IPS DF 6.9 (cell line): ENCODE measurements at regions not wholly inside any gene's neighbourhood (a gene's known extent, or its start where the extent isn't known, plus 50 kb on each side); places are given as distances from the start of the nearest gene placed in this dataset.

Experiments used
- DNase-seq: peaks from one replicate; pipeline ENCODE4 v3.0.0-alpha.2; 2013; ENCODE audit warnings: low read depth, low spot score
- H3K27ac ChIP-seq: one replicate; pipeline ENCODE4 v1.5.1; 2013; ENCODE audit warnings: low read length, control low read depth
- H3K27me3 ChIP-seq: 2 replicates; pipeline ENCODE4 v1.6.1; 2013; ENCODE audit warnings: mild to moderate bottlenecking, low read length; ENCODE audit not compliant: control insufficient read depth, insufficient read depth
- H3K36me3 ChIP-seq: 2 replicates; pipeline ENCODE4 v1.6.1; 2013; ENCODE audit warnings: low read length; ENCODE audit not compliant: control insufficient read depth, insufficient read depth
- H3K4me1 ChIP-seq: 2 replicates; pipeline ENCODE4 v1.6.1; 2013; ENCODE audit warnings: low read length; ENCODE audit not compliant: control insufficient read depth, insufficient read depth
- H3K4me3 ChIP-seq: 2 replicates; pipeline ENCODE4 v1.5.1; 2013; ENCODE audit warnings: mild to moderate bottlenecking, low read length
- H3K9me3 ChIP-seq: 2 replicates; pipeline ENCODE4 v1.6.1; 2013; ENCODE audit warnings: low read length, inconsistent platforms; ENCODE audit not compliant: control insufficient read depth, insufficient read depth
- WGBS: extraction: QIAGEN DNeasy Blood & Tissue Kit; methylation state at CpG from one replicate; pipeline ENCODE4 v1.1.7; 2013; ENCODE audit warnings: mixed read lengths, missing lambda C conversion rate; ENCODE audit not compliant: insufficient read length, insufficient coverage; 5-methylcytosine and 5-hydroxymethylcytosine counted together

- no CpG with 5 or more reads among the region's 16 CpGs for WGBS
- no peaks in the 10 kb centered on the region for H3K27me3 ChIP-seq
- H3K36me3 ChIP-seq: no peaks in the 10 kb centered on the region
- H3K27ac ChIP-seq: no peak overlapping the region
- no peaks in the 10 kb centered on the region for H3K9me3 ChIP-seq
- peak overlapping the region; percentile 7; the same call in 1 of the 2 replicates for H3K4me3 ChIP-seq
- H3K4me1 ChIP-seq: peaks cover 2% of the 10 kb centered on the region; the same call in 1 of the 2 replicates
- peak; percentile 91 for DNase-seq
Measured at GRCh38 chr3:194769020-194769643, 83.4 kb downstream of the FAM43A start.

GRCh38 chr3:194772241-194773000 is 86.7 kb downstream of the FAM43A start:
- no CpG with 5 or more reads among the region's 13 CpGs for WGBS
- Histone ChIP-seq H3K36me3 (no peaks in the 10 kb centered on the region), H3K27me3 (0 out of 2 replicates have a peak, but pooled peaks cover 1% of the 10 kb centered on the region), H3K4me1 (peaks cover 2% of the 10 kb centered on the region; the same call in 1 of the 2 replicates), H3K4me3 (no peak overlapping the region), H3K27ac (no peak overlapping the region), H3K9me3 (no peaks in the 10 kb centered on the region)
- no peak for DNase-seq

- DNase-seq: no peak
- H3K9me3 ChIP-seq: no peaks in the 10 kb centered on the region
- 0 out of 2 replicates have a peak, but pooled peaks cover 1% of the 10 kb centered on the region for H3K27me3 ChIP-seq
- H3K4me3 ChIP-seq: no peak overlapping the region
- H3K36me3 ChIP-seq: no peaks in the 10 kb centered on the region
- WGBS: no CpG with 5 or more reads among the region's 5 CpGs
- H3K27ac ChIP-seq: no peak overlapping the region
- H3K4me1 ChIP-seq: peaks cover 2% of the 10 kb centered on the region; the same call in 1 of the 2 replicates
Measured at GRCh38 chr3:194773216-194773615, 87.5 kb downstream of the FAM43A start.

GRCh38 chr3:194773771-194774455 is 88.2 kb downstream of the FAM43A start:
- Histone ChIP-seq H3K4me3 (no peak overlapping the region), H3K27ac (no peak overlapping the region), H3K4me1 (no peaks in the 10 kb centered on the region), H3K36me3 (no peaks in the 10 kb centered on the region), H3K27me3 (0 out of 2 replicates have a peak, but pooled peaks cover 1% of the 10 kb centered on the region), H3K9me3 (no peaks in the 10 kb centered on the region)
- DNase-seq: no peak
- no CpG with 5 or more reads among the region's 5 CpGs for WGBS

GRCh38 chr3:194775266-194775665 is 89.6 kb downstream of the FAM43A start:
- no peak for DNase-seq
- Histone ChIP-seq H3K4me3 (no peak overlapping the region), H3K27me3 (0 out of 2 replicates have a peak, but pooled peaks cover 1% of the 10 kb centered on the region), H3K27ac (no peak overlapping the region), H3K36me3 (no peaks in the 10 kb centered on the region), H3K9me3 (no peaks in the 10 kb centered on the region), H3K4me1 (no peaks in the 10 kb centered on the region)
- no CpG with 5 or more reads among the region's 3 CpGs for WGBS

GRCh38 chr3:194775731-194776130 is 90.0 kb downstream of the FAM43A start:
- Histone ChIP-seq H3K9me3 (no peaks in the 10 kb centered on the region), H3K36me3 (no peaks in the 10 kb centered on the region), H3K27ac (no peak overlapping the region), H3K4me3 (no peak overlapping the region), H3K4me1 (no peaks in the 10 kb centered on the region), H3K27me3 (0 out of 2 replicates have a peak, but pooled peaks cover 1% of the 10 kb centered on the region)
- no peak for DNase-seq
- WGBS: no CpG with 5 or more reads among the region's 3 CpGs

GRCh38 chr3:194777729-194778128 is 92.0 kb downstream of the FAM43A start:
- no peak overlapping the region for H3K4me3 ChIP-seq
- H3K4me1 ChIP-seq: no peaks in the 10 kb centered on the region
- H3K9me3 ChIP-seq: no peaks in the 10 kb centered on the region
- H3K36me3 ChIP-seq: no peaks in the 10 kb centered on the region
- no peak overlapping the region for H3K27ac ChIP-seq
- no CpG with 5 or more reads among the region's 5 CpGs for WGBS
- no peak for DNase-seq
- H3K27me3 ChIP-seq: 0 out of 2 replicates have a peak, but pooled peaks cover 1% of the 10 kb centered on the region

GRCh38 chr3:194779729-194780224 is 94.1 kb downstream of the FAM43A start:
- Histone ChIP-seq H3K36me3 (no peaks in the 10 kb centered on the region), H3K9me3 (no peaks in the 10 kb centered on the region), H3K4me1 (no peaks in the 10 kb centered on the region), H3K27ac (no peak overlapping the region), H3K4me3 (no peak overlapping the region), H3K27me3 (0 out of 2 replicates have a peak, but pooled peaks cover 1% of the 10 kb centered on the region)
- no peak for DNase-seq
- no CpG with 5 or more reads among the region's 4 CpGs for WGBS

- H3K36me3 ChIP-seq: no peaks in the 10 kb centered on the region
- no peaks in the 10 kb centered on the region for H3K9me3 ChIP-seq
- WGBS: no CpG with 5 or more reads among the region's 5 CpGs
- no peaks in the 10 kb centered on the region for H3K27me3 ChIP-seq
- no peaks in the 10 kb centered on the region for H3K4me1 ChIP-seq
- no peak for DNase-seq
- no peak overlapping the region for H3K27ac ChIP-seq
- no peak overlapping the region for H3K4me3 ChIP-seq
Measured at GRCh38 chr3:194780706-194781105, 95.0 kb downstream of the FAM43A start.

- WGBS: no CpG with 5 or more reads among the region's 2 CpGs
- no peak for DNase-seq
- no peaks in the 10 kb centered on the region for H3K4me1 ChIP-seq
- no peaks in the 10 kb centered on the region for H3K27me3 ChIP-seq
- no peak overlapping the region for H3K27ac ChIP-seq
- no peaks in the 10 kb centered on the region for H3K36me3 ChIP-seq
- H3K4me3 ChIP-seq: no peak overlapping the region
- H3K9me3 ChIP-seq: no peaks in the 10 kb centered on the region
Measured at GRCh38 chr3:194781617-194782016, 95.9 kb downstream of the FAM43A start.
